ENCODE measurements at regions not wholly inside any gene's neighbourhood (a gene's known extent, or its start where the extent isn't known, plus 50 kb on each side); places are given as distances from the start of the nearest gene placed in this dataset.

DNA sequence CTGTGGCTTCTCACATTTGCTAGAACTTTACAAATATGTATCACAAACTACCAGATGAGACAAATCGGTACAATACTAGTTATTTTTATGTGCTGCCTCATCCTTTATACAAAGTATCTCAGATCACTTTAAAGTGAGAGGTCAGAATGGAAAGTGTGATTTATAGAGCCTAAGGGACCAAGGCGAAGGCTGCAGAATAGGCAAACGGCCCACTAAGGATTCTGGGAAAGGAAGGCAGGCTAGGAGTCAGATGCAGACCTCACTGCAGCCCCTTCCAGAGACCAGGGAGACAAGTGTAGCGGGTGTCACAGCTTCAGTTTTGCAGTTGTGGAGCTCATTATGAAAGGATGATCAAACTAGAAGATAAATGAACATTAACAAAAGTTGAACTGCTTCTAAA lies 190.6 kb downstream of the HIBADH start:
- Mint-ChIP-seq H3K9me3 (no peaks in the 10 kb centered on the region), H3K27ac (no peak overlapping the region), H3K4me1 (ENCODE audit: unreplicated experiment) (peaks cover 4% of the 10 kb centered on the region), H3K36me3 (no peaks in the 10 kb centered on the region), H3K4me3 (no peak overlapping the region), H3K27me3 (peaks cover 11% of the 10 kb centered on the region)
- no peak for TF ChIP-seq CTCF (conservative IDR thresholded peaks at IDR 0.05)
- DNase-seq (ENCODE audit: extremely low spot score, unreplicated experiment): no peak

Data from type B pancreatic cell (in vitro differentiated cells).